Sigmoid colon (tissue), 4 donors: ENCODE measurements at regions not wholly inside any gene's neighbourhood (a gene's known extent, or its start where the extent isn't known, plus 50 kb on each side); places are given as distances from the start of the nearest gene placed in this dataset.

Experiments used
- EP300 ChIP-seq, 4 donors: sonication (generic); formaldehyde crosslinking; IDR thresholded peaks; one replicate each; pipeline ENCODE4 v1.6.1; 2017; ENCODE audit warnings: antibody characterized with exemption in 4 of 4
- POLR2A ChIP-seq, 2 donors: fragments of 450-650 bp; IDR thresholded peaks; one replicate each; pipeline ENCODE4 v1.6.1; 2016; ENCODE audit warnings: antibody characterized with exemption in 2 of 2, mild to moderate bottlenecking in 2 of 2, moderate library complexity in 2 of 2
- TF ChIP-seq, protein P1 (sequence below), 4 experiments: fragments of 450-650 bp in 3 of 4; fragments of 200-600 bp in 1 of 4; IDR thresholded peaks; one replicate each; pipeline ENCODE4 v1.5.1; 2016 to 2019; ENCODE audit warnings: antibody characterized with exemption in 4 of 4, mild to moderate bottlenecking in 3 of 4, moderate library complexity in 2 of 4

DNA sequence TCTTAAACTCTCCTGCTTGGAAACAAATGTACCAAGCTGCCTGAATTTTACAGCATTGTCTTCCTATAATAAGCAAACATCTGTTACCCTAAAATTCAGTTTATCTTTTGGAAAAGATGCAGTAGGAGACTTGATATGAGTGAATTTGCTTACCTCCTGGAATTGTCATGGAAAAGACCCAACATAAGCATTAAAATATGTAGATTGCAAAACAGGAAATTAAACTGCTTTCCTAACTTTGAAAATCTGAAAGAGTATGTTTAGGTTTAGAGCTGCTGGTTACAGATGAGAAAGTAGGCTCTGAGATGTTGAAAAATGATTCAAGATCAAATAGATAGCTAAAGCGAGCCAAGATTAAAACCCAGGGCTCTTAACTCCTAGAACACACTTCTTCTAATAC, 316.5 kb downstream of the SOX11 start:
- TF ChIP-seq, protein P1, sequence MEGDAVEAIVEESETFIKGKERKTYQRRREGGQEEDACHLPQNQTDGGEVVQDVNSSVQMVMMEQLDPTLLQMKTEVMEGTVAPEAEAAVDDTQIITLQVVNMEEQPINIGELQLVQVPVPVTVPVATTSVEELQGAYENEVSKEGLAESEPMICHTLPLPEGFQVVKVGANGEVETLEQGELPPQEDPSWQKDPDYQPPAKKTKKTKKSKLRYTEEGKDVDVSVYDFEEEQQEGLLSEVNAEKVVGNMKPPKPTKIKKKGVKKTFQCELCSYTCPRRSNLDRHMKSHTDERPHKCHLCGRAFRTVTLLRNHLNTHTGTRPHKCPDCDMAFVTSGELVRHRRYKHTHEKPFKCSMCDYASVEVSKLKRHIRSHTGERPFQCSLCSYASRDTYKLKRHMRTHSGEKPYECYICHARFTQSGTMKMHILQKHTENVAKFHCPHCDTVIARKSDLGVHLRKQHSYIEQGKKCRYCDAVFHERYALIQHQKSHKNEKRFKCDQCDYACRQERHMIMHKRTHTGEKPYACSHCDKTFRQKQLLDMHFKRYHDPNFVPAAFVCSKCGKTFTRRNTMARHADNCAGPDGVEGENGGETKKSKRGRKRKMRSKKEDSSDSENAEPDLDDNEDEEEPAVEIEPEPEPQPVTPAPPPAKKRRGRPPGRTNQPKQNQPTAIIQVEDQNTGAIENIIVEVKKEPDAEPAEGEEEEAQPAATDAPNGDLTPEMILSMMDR (IDR thresholded peaks at IDR 0.05): no peak
- no peak for TF ChIP-seq POLR2A (IDR thresholded peaks at IDR 0.05)
- no peak for TF ChIP-seq EP300 (IDR thresholded peaks at IDR 0.05)
